Pancreas (tissue), 10 donors: ENCODE measurements at regions not wholly inside any gene's neighbourhood (a gene's known extent, or its start where the extent isn't known, plus 50 kb on each side); places are given as distances from the start of the nearest gene placed in this dataset.
A peak's percentile ranks its signal among the peaks of the same experiment; 100 is the strongest.

Experiments used
- ATAC-seq, 4 donors: fragments of 200-7000 bp; cut with Tn5 transposase; one replicate each; pipeline versions ENCODE4 v1.8.0 to v1.9.1; 2020; ENCODE audit warnings: mild to moderate bottlenecking in 4 of 4, moderate library complexity in 4 of 4
- DNase-seq, 6 donors: peaks; one replicate each; pipeline ENCODE4 v3.0.0-alpha.2; 2020
- FAIRE-seq: peaks from 2 replicates; lab custom pipeline; 2012; peaks lifted over from hg19 to GRCh38; lab: Jason Lieb, UNC
- H3K27ac ChIP-seq, 4 donors: fragments of 200-600 bp; sonication (generic); 1 replicate in 3 of 4; 2 replicates in 1 of 4; pipeline versions ENCODE4 v1.5.0 to v1.8.0; 2020
- H3K27me3 ChIP-seq, 4 donors: fragments of 200-600 bp; one replicate each; pipeline ENCODE4 v1.8.0; 2021
- H3K36me3 ChIP-seq, 3 donors: fragments of 200-600 bp; sonication (generic) in 1 of 3; one replicate each; pipeline versions ENCODE4 v1.5.0 to v1.8.0; 2020 to 2021
- H3K4me1 ChIP-seq, 3 donors: fragments of 200-600 bp; one replicate each; pipeline ENCODE4 v1.8.0; 2021
- H3K4me3 ChIP-seq, 4 donors: fragments of 200-600 bp; sonication (generic) in 2 of 4; one replicate each; pipeline versions ENCODE4 v1.5.0 to v1.8.0; 2020 to 2021
- H3K9me3 ChIP-seq, 4 donors: fragments of 200-600 bp; one replicate each; pipeline ENCODE4 v1.8.0; 2021
- CTCF ChIP-seq, 4 donors: fragments of 200-600 bp; sonication (generic) in 3 of 4; IDR thresholded peaks; one replicate each; pipeline versions ENCODE4 v1.5.0 to v1.8.0; 2021; ENCODE audit warnings: antibody characterized with exemption in 4 of 4
- WGBS, 2 donors: extraction: QIAGEN DNeasy Blood & Tissue Kit; methylation state at CpG; one replicate each; pipeline ENCODE4 v1.1.7; 2013; 5-methylcytosine and 5-hydroxymethylcytosine counted together
- intact Hi-C, 3 donors: fragments of 100-400 bp; cut with DNase I; formaldehyde crosslinking; loops; one replicate each; pipeline versions ENCODE4 v1.11.1 to v1.14.2; 2022
- donor health status: healthy with polysubstance abuse.
- donor health status: DM: no; HTN: no; CAD: no; lungs with moderate emphysema.
- donor health status: DM: no; HTN: no; CAD: no.
- donor health status: control.
- donor health status: control.
- donor health status: Bipolar disorder and iron deficiency.
- donor health status: DM: yes; HTN: yes; CAD: no.
- donor health status: DM: no; HTN: no; CAD: no.
- donor health status: DM: no; HTN: no; CAD: no.
- donor health status: DM: yes; HTN: yes; CAD: no.

- H3K4me3 ChIP-seq: no peak overlapping the region
- no peak overlapping the region for H3K27ac ChIP-seq
- H3K27me3 ChIP-seq: no peaks in the 10 kb centered on the region
- TF ChIP-seq CTCF (IDR thresholded peaks at IDR 0.05): no peak
- no peak for ATAC-seq
- no peaks in the 10 kb centered on the region for H3K9me3 ChIP-seq
- H3K36me3 ChIP-seq: no peaks in the 10 kb centered on the region
- intact Hi-C loops: no loop called here
- DNase-seq: peak in 2 of 6 donors; percentile 17 to 54
- 72 to 86% methylated on average over 7 of the region's 7 CpGs for WGBS, 2 donors
- no peaks in the 10 kb centered on the region for H3K4me1 ChIP-seq
- FAIRE-seq: no peak
These were observed 489.2 kb upstream of the ROBO2 start for GRCh38 chr3:76550522-76551201.

- ATAC-seq: no peak
- WGBS, 2 donors: 74 to 91% methylated on average over 5 of the region's 5 CpGs
- TF ChIP-seq CTCF (IDR thresholded peaks at IDR 0.05): no peak
These were observed 488.2 kb upstream of the ROBO2 start for GRCh38 chr3:76551739-76552138.

GRCh38 chr3:76552653-76553052, 487.2 kb upstream of the ROBO2 start:
- no peaks in the 10 kb centered on the region for H3K27me3 ChIP-seq
- TF ChIP-seq CTCF (IDR thresholded peaks at IDR 0.05): no peak
- no peak for FAIRE-seq

More at GRCh38 chr3:76551739-76552138, 488.2 kb upstream of the ROBO2 start:
- intact Hi-C loops: no loop called here
- no peaks in the 10 kb centered on the region for H3K36me3 ChIP-seq
- no peak for FAIRE-seq
- H3K4me3 ChIP-seq: no peak overlapping the region
- H3K4me1 ChIP-seq: no peaks in the 10 kb centered on the region
- H3K27me3 ChIP-seq: no peaks in the 10 kb centered on the region
- no peak overlapping the region for H3K27ac ChIP-seq
- DNase-seq: no peak
- H3K9me3 ChIP-seq: no peaks in the 10 kb centered on the region

DNA sequence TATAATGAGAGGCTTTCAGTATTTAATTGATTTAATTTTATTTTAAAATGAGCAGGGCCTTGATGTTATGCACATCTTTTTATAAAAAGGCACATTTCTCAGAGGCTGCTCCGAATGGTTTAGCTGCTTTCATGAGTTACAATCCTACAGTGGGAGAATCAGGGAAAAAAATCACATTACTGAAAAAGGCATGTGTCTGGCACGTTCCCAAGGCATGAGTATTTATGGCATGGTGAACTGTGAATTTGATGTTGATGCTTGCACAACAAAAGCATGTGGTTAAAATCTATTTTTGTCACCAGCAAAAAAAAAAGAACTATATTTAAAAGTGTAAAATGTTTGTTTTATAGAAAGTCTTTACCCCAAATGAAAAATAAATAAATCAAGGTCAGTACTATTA, 485.2 kb upstream of the ROBO2 start:
- Histone ChIP-seq H3K36me3 (no peaks in the 10 kb centered on the region), H3K27ac (no peak overlapping the region), H3K4me3 (no peak overlapping the region), H3K9me3 (no peaks in the 10 kb centered on the region), H3K27me3 (no peaks in the 10 kb centered on the region), H3K4me1 (no peaks in the 10 kb centered on the region)
- no peak for ATAC-seq
- 11 to 15% methylated on average over 2 of the region's 2 CpGs for WGBS, 2 donors
- no peak for DNase-seq
- TF ChIP-seq CTCF (IDR thresholded peaks at IDR 0.05): no peak
- intact Hi-C loops: no loop called here
- FAIRE-seq: no peak

More at GRCh38 chr3:76552653-76553052, 487.2 kb upstream of the ROBO2 start:
- WGBS, 2 donors: 54 to 61% methylated on average over 2 of the region's 2 CpGs
- no peak for ATAC-seq
- no peaks in the 10 kb centered on the region for H3K36me3 ChIP-seq
- no peaks in the 10 kb centered on the region for H3K9me3 ChIP-seq
- intact Hi-C loops: no loop called here
- H3K4me1 ChIP-seq: no peaks in the 10 kb centered on the region
- no peak overlapping the region for H3K27ac ChIP-seq
- no peak overlapping the region for H3K4me3 ChIP-seq
- DNase-seq: no peak

GRCh38 chr3:76561494-76562236, 478.2 kb upstream of the ROBO2 start:
- no peak for TF ChIP-seq CTCF (IDR thresholded peaks at IDR 0.05)
- no peaks in the 10 kb centered on the region for H3K9me3 ChIP-seq
- no peak for FAIRE-seq
- WGBS, 2 donors: 47 to 48% methylated on average over 2 of the region's 2 CpGs
- H3K4me3 ChIP-seq: no peak overlapping the region
- no peak for ATAC-seq
- no peak for DNase-seq
- no peaks in the 10 kb centered on the region for H3K27me3 ChIP-seq
- H3K36me3 ChIP-seq: no peaks in the 10 kb centered on the region
- H3K4me1 ChIP-seq: no peaks in the 10 kb centered on the region
- no peak overlapping the region for H3K27ac ChIP-seq
- intact Hi-C loops: no loop called here
